GM18867 (cell line): ENCODE measurements at regions not wholly inside any gene's neighbourhood (a gene's known extent, or its start where the extent isn't known, plus 50 kb on each side); places are given as distances from the start of the nearest gene placed in this dataset.

ENCODE experiments used
- ATAC-seq: cut with Tn5 transposase; IDR thresholded peaks from one replicate; pipeline ENCODE4 v1.9.1; 2021; ENCODE audit warnings: mild to moderate bottlenecking, moderate library complexity; ENCODE audit not compliant: unreplicated experiment

DNA sequence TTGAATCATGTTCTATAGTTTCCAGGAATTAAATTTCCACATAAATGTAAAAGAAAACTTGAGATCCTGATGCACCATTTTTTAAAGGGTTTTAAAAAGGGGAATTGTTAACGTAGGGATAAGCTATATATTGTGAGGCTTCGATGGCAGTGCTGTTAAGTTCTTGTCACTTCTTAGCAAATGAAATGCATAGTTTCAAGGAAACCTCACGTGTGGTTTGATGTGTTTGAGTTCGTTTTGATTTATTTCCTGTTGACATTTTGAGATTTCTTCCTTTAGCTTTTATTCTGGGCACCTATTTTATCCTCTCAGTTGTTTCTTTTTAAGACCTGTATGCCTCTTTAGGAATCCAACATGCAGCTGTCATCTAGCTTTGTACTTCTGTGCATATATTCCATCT, 301.0 kb downstream of the DOCK8 start:
- ATAC-seq, result no peak

DNA sequence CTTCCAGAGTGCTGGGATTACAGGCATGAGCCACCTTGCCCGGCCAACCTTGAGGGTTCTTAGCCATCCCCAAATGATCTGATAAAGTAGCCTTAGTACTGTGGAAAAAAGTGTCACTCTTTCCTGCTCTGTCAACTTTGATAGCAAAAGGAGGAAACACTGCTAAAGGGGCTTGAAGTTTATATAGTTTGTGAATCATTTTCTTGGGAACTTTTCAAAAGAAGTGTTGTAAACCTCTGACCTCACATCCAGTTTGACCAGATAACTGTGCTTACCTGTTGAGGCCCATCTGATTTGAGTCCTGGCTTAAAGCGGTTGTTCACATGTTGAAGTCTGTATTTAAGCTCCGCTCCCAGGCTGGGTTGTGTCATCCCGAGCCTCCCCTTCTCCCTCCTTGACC, 303.3 kb downstream of the DOCK8 start:
- ATAC-seq, result no peak

DNA sequence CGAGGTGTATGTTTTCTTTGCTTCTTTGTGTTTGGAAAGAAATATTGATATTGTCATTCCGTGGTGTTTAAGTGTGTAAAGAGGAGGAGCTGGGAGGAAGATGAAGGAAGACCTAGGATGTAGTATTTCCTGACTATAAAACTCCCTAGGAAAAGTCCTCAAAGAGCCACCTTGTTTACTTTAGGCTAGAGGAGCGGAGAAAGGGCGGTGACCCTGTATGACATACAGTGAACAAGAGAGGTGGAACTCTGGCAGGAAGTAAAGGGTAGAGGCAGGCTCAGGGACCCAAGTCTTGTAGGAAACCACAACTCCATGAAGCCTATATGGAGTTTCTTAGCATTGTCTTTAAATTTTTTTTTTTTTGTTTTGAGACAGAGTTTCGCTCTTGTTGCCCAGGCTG, 303.9 kb downstream of the DOCK8 start:
- ATAC-seq, result no peak

- no peak for ATAC-seq
Observed at GRCh38 chr9:519579-519978, 304.9 kb downstream of the DOCK8 start.

- ATAC-seq, result no peak
Observed at GRCh38 chr9:520302-520701, 305.6 kb downstream of the DOCK8 start.

- ATAC-seq, result no peak
Observed at GRCh38 chr9:522190-522589, 307.5 kb downstream of the DOCK8 start.

- ATAC-seq, result no peak
Observed at GRCh38 chr9:522658-523057, 308.0 kb downstream of the DOCK8 start.

DNA sequence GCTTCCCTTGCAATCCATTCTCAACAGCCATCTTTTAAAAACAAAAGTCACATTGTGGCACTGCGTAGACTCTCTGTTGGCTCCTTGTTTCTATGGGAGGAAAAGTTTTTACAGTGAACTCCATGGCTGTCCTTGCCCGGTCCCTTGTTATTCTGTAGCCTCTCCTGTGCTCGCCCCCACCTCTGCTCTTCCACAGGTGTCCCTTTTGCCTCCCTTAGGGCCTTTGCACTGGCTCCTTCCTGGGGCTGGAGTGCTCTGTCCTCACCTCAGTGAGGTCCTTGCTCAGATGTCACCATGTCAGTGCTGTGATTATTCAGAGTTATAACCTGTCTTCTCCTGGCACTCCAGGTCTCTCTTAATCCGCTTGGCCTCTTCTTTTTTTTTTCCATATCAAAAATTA, 308.8 kb downstream of the DOCK8 start:
- ATAC-seq, result no peak

GRCh38 chr9:524008-524407, 309.3 kb downstream of the DOCK8 start:
- no peak for ATAC-seq

DNA sequence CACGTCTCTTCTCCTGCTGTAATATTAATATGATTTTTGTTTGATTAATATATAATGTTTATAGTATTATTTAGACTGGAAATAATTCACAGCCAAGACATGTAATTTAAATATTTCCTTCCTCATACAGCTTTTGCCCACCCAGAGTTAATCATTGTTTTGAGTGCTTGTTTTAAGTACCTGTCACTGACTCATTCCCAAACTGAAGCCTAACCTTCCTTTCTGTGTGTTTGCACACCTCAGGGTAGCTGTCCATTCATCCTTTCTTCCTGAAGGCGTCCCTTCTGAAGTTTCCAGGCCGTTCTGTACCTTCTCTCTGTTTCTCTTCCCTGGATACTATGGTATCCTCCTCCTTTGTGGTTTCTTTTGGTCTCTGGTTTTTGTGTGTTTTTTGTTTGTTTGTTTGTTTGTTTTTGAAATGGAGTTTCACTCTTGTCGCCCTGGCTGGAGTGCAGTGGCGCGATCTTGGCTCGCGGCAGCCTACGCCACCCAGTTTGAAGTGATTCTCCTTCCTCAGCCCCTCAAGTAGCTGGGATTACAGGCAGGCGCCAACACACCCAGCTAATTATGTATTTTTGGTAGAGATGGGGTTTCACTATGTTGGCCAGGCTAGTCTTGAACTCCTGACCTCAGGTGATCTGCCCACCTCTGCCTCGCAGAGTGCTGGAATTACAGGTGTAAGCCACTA, 312.4 kb downstream of the DOCK8 start:
- no peak for ATAC-seq

DNA sequence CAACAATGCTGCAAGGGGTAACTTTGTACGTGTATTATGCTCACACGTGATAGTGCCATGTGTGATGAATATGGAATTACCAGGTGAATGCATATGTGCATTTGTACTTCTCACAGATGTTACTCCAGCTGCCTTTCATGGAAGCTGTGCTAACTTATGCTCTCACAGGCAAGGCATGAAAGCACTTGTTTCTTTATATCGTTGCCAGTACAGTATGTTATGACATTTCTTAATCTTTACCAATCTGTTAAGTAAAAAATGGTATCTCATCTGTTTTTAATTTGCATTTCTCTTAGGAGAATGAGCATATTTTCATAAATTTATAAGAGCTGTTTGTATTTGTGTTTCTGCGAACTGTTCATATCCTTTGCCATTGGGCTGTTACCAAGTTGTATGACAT, 311.8 kb upstream of the DMRT1 start:
- no peak for ATAC-seq

DNA sequence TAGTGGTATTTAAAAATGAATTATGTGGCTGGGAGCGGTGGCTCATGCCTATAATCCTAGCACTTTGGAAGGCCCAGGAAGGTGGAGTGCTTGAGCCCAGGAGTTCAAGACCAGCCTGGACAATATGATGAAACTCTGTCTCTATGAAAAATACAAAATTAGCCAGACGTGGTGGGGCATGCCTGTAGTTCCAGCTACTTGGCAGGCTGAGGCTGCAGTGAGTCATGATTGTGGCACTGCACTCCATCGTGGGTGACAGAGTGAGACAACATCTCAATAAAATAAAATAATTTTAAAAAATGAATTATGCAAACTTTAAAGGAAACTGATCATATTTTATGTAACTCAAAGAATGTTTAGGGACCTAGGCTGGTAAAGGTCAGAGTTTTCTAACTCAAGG, 310.8 kb upstream of the DMRT1 start:
- no peak for ATAC-seq

DNA sequence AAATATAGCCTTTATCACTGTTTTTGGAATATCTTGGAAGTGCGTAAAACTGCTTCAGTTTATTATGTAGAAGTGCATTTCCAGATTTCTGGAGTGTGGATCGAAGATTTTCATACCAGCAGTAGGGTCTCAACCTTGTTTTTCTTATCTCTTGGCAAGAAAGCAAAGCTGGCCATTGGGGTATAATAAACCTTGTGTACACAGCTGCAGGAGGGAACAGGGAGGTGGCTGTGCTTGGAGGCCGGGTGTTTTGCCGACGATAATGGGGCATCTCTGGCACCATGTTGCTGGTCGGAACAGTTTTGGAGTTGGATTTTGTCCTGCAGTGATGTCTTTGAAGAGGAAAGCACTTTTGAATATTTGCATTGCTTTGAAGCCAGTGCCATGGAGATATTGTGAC, 308.8 kb upstream of the DMRT1 start:
- ATAC-seq, result no peak

GRCh38 chr9:534886-535285, 306.6 kb upstream of the DMRT1 start:
- no peak for ATAC-seq

DNA sequence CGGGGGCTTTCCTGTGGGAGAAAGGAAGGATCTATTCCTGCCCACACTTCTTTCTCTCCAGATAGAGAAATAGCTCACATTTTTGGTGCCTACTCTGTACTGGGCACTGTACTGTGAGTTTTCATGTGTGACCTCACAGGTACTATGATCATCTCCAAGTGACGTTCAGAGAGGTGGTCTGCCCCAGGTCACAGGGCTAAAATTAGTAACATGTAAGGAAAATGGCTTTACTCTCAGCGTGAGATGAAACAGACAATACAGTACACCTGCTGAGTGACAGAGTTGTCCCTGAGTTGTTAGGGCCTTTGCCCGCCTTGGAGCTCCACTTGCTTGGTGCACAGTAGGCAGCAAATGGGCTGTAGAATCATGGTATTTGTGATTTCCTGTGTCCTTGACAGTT, 306.1 kb upstream of the DMRT1 start:
- ATAC-seq, result no peak

- no peak for ATAC-seq
Observed at GRCh38 chr9:536597-537511, 304.6 kb upstream of the DMRT1 start.

DNA sequence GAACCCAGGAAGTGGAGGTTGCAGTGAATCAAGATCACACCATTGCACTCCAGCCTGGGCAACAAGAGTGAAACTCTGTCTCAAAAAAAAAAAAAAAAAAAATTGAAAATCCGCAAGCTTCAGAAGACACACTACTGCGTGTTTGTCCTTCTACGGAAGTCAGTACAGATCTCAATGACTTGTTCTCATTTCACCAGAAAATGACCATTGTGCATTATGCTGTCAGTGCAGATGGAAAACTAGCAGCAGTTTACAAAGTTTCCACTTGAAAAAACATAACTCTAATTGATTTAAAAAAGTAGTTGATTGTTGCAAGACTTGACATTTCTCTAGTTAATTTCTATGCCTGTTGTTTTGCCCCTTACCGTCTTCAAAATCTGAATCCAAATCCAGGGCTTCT, 298.0 kb upstream of the DMRT1 start:
- no peak for ATAC-seq

DNA sequence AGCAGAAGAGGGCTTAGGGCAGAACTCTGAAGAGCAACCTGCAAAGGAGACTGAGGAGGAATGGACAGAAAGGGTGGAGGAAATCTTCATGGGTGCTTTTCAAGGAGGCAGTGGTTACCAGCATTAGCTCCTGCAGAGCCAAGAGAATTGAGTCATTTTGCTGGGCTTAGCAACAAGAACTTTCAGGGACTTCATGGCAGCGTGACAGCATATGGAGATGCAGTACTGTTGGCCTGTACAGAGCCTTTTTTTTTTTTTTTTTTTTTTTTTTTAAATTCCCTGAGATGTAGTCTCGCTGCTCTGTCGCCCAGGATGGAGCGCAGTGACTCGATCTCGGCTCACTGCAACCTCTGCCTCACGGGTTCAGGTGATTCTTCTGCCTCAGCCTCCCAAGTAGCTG, 296.0 kb upstream of the DMRT1 start:
- ATAC-seq, result no peak

GRCh38 chr9:546235-546634, 295.3 kb upstream of the DMRT1 start:
- no peak for ATAC-seq

GRCh38 chr9:546797-547223, 294.7 kb upstream of the DMRT1 start:
- ATAC-seq, result no peak

DNA sequence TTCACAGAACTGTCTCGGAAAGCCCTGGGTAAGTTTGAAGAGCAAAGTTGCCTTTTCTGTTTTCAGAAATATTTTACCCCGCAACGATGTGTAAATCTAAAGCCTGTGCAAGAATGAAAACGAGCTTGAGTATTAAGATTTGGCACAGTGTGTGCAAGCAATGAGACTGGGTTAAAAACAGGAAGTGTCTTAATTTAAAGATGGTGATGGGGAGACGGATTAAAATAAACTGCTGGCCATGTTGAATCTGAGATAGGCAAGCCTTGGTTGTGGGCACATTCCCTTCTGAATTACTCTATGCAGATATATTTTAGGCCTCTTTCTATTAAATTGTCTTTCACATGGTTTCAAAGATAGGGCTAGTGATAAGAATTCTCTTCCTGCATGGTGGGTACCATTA, 294.2 kb upstream of the DMRT1 start:
- ATAC-seq, result no peak

GRCh38 chr9:549455-549997, 292.0 kb upstream of the DMRT1 start:
- no peak for ATAC-seq
